Osteoblast (primary cell): ENCODE measurements at regions not wholly inside any gene's neighbourhood (a gene's known extent, or its start where the extent isn't known, plus 50 kb on each side); places are given as distances from the start of the nearest gene placed in this dataset.
"Not testable (repeated sequence)": the region's sequence is repeated elsewhere in the genome, so short reads cannot be mapped to it uniquely, and the experiment has no call there.

Experiments
- DNase-seq: peaks from one replicate; pipeline ENCODE4 v3.0.0; 2011; ENCODE audit warnings: low spot score, mixed read lengths; ENCODE audit not compliant: insufficient read length; ENCODE audit errors: missing footprints
- H2AFZ ChIP-seq: 2 replicates; pipeline ENCODE4 v1.6.0; 2011; ENCODE audit warnings: mild to moderate bottlenecking, low read length
- H3K27ac ChIP-seq: 2 replicates; pipeline ENCODE4 v1.5.1; 2011; ENCODE audit warnings: mild to moderate bottlenecking, low read depth, low read length, moderate library complexity
- H3K27me3 ChIP-seq: 2 replicates; pipeline ENCODE4 v1.6.0; 2012; ENCODE audit warnings: mild to moderate bottlenecking, control low read depth, inconsistent platforms, low read length, moderate library complexity; ENCODE audit not compliant: insufficient read depth
- H3K36me3 ChIP-seq: 2 replicates; pipeline ENCODE4 v1.5.1; 2011; ENCODE audit warnings: mild to moderate bottlenecking, low read length, control low read depth, moderate library complexity; ENCODE audit not compliant: insufficient read depth
- H3K4me1 ChIP-seq: 2 replicates; pipeline ENCODE4 v1.5.1; 2011; ENCODE audit warnings: mild to moderate bottlenecking, low read length, control low read depth, moderate library complexity; ENCODE audit not compliant: insufficient read depth
- H3K4me2 ChIP-seq: 2 replicates; pipeline ENCODE4 v1.6.0; 2011; ENCODE audit warnings: mild to moderate bottlenecking, low read length; ENCODE audit not compliant: insufficient read depth
- H3K4me3 ChIP-seq: fragments of 200-600 bp; sonication (generic); 3 replicates; pipeline ENCODE4 v1.5.1; 2012; ENCODE audit warnings: mild to moderate bottlenecking, low read length, inconsistent platforms; ENCODE audit not compliant: insufficient read depth
- H3K79me2 ChIP-seq: 2 replicates; pipeline ENCODE4 v1.6.0; 2012; ENCODE audit warnings: mild to moderate bottlenecking, low read length, control low read depth, inconsistent platforms; ENCODE audit not compliant: insufficient read depth
- H3K9me3 ChIP-seq: 2 replicates; pipeline ENCODE4 v1.5.1; 2011; ENCODE audit warnings: low read depth, low read length, control low read depth
- H4K20me1 ChIP-seq: 2 replicates; pipeline ENCODE4 v1.6.0; 2012; ENCODE audit warnings: mild to moderate bottlenecking, low read length, control low read depth; ENCODE audit not compliant: insufficient read depth
- TF ChIP-seq, protein P1 (sequence below): IDR thresholded peaks from 2 replicates; pipeline ENCODE4 v1.5.1; 2011; ENCODE audit warnings: mild to moderate bottlenecking, low read depth, low read length, moderate library complexity; ENCODE audit errors: extremely low read depth

DNA sequence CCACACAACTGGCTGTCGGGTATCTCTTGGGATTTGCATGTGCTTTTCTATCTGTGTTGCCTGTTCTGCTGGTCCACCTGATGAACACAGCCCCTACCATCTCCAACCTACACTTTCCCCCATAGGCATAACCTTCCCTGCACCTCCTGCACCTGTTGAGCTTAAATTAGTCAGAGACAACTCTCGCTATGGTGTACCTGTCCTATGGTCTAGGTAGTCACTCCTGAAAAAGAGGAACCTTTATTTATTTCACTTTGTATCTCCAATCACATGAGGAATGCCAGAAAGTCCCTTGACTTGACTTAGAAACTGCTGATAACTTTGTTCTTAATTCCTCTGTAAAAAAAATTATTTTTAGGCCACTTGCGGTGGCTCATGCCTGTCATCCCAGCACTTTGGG is 338.1 kb downstream of the DHRSX start:
- no peaks in the 10 kb centered on the region for H3K36me3 ChIP-seq
- no peak overlapping the region for H3K4me2 ChIP-seq
- H4K20me1 ChIP-seq = no peaks in the 10 kb centered on the region
- H3K4me1 ChIP-seq = no peaks in the 10 kb centered on the region
- H3K4me3 ChIP-seq = no peak overlapping the region
- no peak overlapping the region for H3K27ac ChIP-seq
- DNase-seq = no peak
- H2AFZ ChIP-seq = no peak overlapping the region
- H3K79me2 ChIP-seq = no peaks in the 10 kb centered on the region
- TF ChIP-seq, protein P1, sequence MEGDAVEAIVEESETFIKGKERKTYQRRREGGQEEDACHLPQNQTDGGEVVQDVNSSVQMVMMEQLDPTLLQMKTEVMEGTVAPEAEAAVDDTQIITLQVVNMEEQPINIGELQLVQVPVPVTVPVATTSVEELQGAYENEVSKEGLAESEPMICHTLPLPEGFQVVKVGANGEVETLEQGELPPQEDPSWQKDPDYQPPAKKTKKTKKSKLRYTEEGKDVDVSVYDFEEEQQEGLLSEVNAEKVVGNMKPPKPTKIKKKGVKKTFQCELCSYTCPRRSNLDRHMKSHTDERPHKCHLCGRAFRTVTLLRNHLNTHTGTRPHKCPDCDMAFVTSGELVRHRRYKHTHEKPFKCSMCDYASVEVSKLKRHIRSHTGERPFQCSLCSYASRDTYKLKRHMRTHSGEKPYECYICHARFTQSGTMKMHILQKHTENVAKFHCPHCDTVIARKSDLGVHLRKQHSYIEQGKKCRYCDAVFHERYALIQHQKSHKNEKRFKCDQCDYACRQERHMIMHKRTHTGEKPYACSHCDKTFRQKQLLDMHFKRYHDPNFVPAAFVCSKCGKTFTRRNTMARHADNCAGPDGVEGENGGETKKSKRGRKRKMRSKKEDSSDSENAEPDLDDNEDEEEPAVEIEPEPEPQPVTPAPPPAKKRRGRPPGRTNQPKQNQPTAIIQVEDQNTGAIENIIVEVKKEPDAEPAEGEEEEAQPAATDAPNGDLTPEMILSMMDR = no peak
- H3K9me3 ChIP-seq = no peaks in the 10 kb centered on the region
- no peaks in the 10 kb centered on the region for H3K27me3 ChIP-seq

DNA sequence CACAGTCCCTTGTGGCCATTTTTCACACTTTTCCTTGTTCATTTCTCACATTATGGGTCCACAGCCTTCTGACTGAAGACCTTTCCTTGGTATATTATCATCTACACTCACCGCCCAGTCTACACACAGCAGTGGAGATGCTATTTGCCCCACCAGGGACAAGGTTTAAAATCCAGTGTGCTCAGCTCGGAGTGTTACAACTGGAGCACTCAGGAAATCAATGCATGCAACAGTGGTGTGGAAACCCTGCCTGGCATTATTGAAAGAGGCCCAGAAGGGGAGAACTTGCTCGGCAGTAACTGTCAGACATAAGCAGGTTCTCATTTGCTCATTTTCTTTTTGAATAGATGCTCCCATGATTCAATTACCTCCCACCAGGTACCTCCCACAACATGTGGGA is 340.9 kb downstream of the DHRSX start:
- no peaks in the 10 kb centered on the region for H3K4me1 ChIP-seq
- no peak overlapping the region for H3K27ac ChIP-seq
- TF ChIP-seq, protein P1 = no peak
- no peak overlapping the region for H3K4me2 ChIP-seq
- peaks cover 2% of the 10 kb centered on the region for H3K9me3 ChIP-seq
- H4K20me1 ChIP-seq = no peaks in the 10 kb centered on the region
- H3K79me2 ChIP-seq = no peaks in the 10 kb centered on the region
- no peak overlapping the region for H2AFZ ChIP-seq
- no peaks in the 10 kb centered on the region for H3K36me3 ChIP-seq
- no peaks in the 10 kb centered on the region for H3K27me3 ChIP-seq
- H3K4me3 ChIP-seq = no peak overlapping the region
- DNase-seq = no peak

DNA sequence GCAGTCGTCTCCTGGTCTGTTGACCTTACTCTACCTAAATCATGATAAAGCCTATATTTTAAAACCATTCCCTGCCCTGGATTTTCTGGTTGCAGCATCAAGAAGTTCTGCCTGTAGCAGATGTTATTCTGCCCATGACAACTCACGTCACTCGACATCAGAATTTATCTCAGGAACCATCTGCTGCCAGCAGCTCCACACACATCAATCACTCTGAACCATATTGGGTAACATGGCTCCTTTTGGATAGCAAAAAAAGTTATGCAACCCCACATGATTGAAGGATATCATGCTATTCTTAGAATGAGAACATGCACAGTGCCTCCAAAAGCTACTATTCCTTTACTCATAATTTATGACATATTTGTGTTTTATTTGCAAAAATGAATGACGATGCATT is 341.4 kb downstream of the DHRSX start:
- H3K9me3 ChIP-seq = peaks cover 2% of the 10 kb centered on the region
- no peaks in the 10 kb centered on the region for H4K20me1 ChIP-seq
- no peaks in the 10 kb centered on the region for H3K27me3 ChIP-seq
- H3K36me3 ChIP-seq = no peaks in the 10 kb centered on the region
- no peak overlapping the region for H3K27ac ChIP-seq
- no peak overlapping the region for H3K4me2 ChIP-seq
- TF ChIP-seq, protein P1 = no peak
- no peaks in the 10 kb centered on the region for H3K79me2 ChIP-seq
- no peak overlapping the region for H3K4me3 ChIP-seq
- H2AFZ ChIP-seq = no peak overlapping the region
- DNase-seq = no peak
- H3K4me1 ChIP-seq = no peaks in the 10 kb centered on the region

DNA sequence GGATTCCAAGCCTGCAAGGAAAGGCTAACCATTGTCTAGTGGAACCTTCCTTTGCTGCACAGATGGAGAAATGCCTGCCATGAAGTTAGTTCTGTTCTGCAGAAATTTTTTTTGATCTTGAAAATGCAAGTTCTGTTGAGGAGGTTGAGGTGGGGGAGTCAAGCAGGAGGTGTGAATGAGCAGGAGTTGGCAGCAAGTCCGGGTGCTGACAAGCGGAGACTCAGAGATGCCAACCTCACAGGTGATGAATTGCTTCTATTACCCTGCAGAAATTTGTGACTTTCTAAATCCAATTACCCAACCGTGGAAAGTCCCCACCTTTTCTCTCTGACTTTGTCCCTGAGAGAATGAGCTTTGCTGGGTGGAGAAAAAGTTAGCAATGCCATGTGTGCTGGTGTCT is 350.1 kb downstream of the DHRSX start:
- H2AFZ ChIP-seq = no peak overlapping the region
- TF ChIP-seq, protein P1 = no peak
- no peak overlapping the region for H3K4me2 ChIP-seq

DNA sequence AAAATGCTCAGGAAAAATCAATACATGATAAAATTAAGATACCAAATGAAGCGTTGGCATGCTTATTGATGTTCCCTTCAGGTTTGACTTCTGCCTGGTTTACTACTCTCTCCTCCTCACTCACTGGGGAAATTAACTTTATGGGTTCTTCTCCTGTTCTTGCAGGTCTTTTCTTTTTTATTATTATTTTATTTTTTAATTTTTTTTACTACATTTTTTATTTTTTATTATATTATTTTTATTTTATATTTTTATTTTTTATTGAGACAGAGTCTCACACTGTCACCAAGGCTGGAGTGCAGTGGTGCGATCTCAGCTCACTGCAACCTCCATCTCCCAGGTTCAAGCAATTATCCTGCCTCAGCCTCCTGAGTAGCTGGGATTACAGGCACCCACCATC is 350.8 kb downstream of the DHRSX start:
- H3K4me3 ChIP-seq, H3K27me3 ChIP-seq, H3K4me2 ChIP-seq, H3K4me1 ChIP-seq, DNase-seq, H3K36me3 ChIP-seq, H3K27ac ChIP-seq, H3K79me2 ChIP-seq, H4K20me1 ChIP-seq, H3K9me3 ChIP-seq, H2AFZ ChIP-seq: not testable (repeated sequence)

More for the DNA sequence above, 350.1 kb downstream of the DHRSX start:
- no peak for DNase-seq
- no peaks in the 10 kb centered on the region for H3K36me3 ChIP-seq
- no peaks in the 10 kb centered on the region for H3K4me1 ChIP-seq
- no peaks in the 10 kb centered on the region for H4K20me1 ChIP-seq
- H3K4me3 ChIP-seq = no peak overlapping the region
- no peaks in the 10 kb centered on the region for H3K27me3 ChIP-seq
- H3K79me2 ChIP-seq = no peaks in the 10 kb centered on the region
- peaks cover 2% of the 10 kb centered on the region for H3K9me3 ChIP-seq
- H3K27ac ChIP-seq = no peak overlapping the region

DNA sequence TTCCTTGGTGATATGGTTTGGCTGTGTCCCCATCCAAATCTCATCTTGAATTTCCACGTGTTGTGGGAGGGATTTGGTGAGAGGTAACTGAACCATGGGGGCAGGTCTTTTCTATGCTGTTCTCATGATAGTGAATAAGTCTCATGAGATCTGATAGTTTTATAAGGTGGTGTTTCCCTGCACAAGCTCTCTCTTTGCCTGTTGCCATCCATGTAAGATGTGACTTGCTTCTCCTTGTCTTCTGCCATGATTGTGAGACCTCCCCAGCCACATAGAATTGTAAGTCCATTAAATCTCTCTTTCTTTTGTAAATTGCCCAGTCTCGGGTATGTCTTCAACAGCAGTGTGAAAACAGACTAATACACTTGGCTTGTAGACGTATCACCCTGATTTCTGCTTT is 351.7 kb downstream of the DHRSX start:
- H3K4me1 ChIP-seq, H3K4me2 ChIP-seq, H3K9me3 ChIP-seq: not testable (repeated sequence)

More for the DNA sequence above, 351.7 kb downstream of the DHRSX start:
- H3K79me2 ChIP-seq, H3K4me3 ChIP-seq, H3K27me3 ChIP-seq, H3K36me3 ChIP-seq, H2AFZ ChIP-seq, H4K20me1 ChIP-seq, H3K27ac ChIP-seq, DNase-seq: not testable (repeated sequence)
